K562 (cell line): ENCODE measurements at regions not wholly inside any gene's neighbourhood (a gene's known extent, or its start where the extent isn't known, plus 50 kb on each side); places are given as distances from the start of the nearest gene placed in this dataset.

ENCODE experiments used
- ATF3 ChIP-seq, 2 experiments: fragments of 450-650 bp in 1 of 2; sonication (generic) in 1 of 2; formaldehyde crosslinking in 1 of 2; IDR thresholded peaks in 1 of 2; conservative IDR thresholded peaks in 1 of 2; 2 replicates each; pipeline versions ENCODE4 v1.6.1 to v1.8.1; 2016 to 2023; ENCODE audit warnings: mild to moderate bottlenecking in 2 of 2, moderate library complexity in 2 of 2, inconsistent platforms in 1 of 2, missing genetic modification reagents in 1 of 2
- CHD7 ChIP-seq: fragments of 200-600 bp; sonication (generic); IDR thresholded peaks from one replicate; pipeline ENCODE4 v1.6.1; 2012; ENCODE audit warnings: mild to moderate bottlenecking, low read depth, low read length, inconsistent platforms
- ELF1 ChIP-seq: fragments of 200-800 bp; sonication (Bioruptor generic); IDR thresholded peaks from 2 replicates; pipeline ENCODE4 v1.6.1; 2016; ENCODE audit warnings: missing genetic modification characterization, missing compliant biosample characterization
- ETV6 ChIP-seq, 3 experiments: fragments of 150-350 bp in 1 of 3; sonication (generic) in 1 of 3; formaldehyde crosslinking in 1 of 3; IDR thresholded peaks; 2 replicates each; pipeline versions ENCODE4 v1.6.1 to v1.8.0; 2014 to 2022; ENCODE audit warnings: borderline replicate concordance in 2 of 3, low read depth in 2 of 3, antibody characterized with exemption in 1 of 3, low read length in 1 of 3, mild to moderate bottlenecking in 1 of 3, missing genetic modification reagents in 1 of 3
- NONO ChIP-seq, 2 experiments: fragments of 200-400 bp in 1 of 2; fragments of 450-650 bp in 1 of 2; formaldehyde crosslinking in 1 of 2; IDR thresholded peaks; 2 replicates each; pipeline ENCODE4 v1.6.1; 2017; ENCODE audit warnings: low read depth in 2 of 2, mild to moderate bottlenecking in 2 of 2, moderate library complexity in 2 of 2, low read length in 1 of 2
- STAT6 ChIP-seq: sonication (generic); formaldehyde crosslinking; IDR thresholded peaks from 2 replicates; pipeline ENCODE4 v1.8.1; 2023; ENCODE audit warnings: mild to moderate bottlenecking, missing genetic modification reagents
- TAF1 ChIP-seq: IDR thresholded peaks from 2 replicates; pipeline ENCODE4 v1.6.1; 2011; ENCODE audit warnings: mild to moderate bottlenecking, low read length, moderate library complexity; ENCODE audit not compliant: insufficient read depth, control insufficient read depth, severe bottlenecking; ENCODE audit errors: extremely low read depth
- ZNF232 ChIP-seq: sonication (generic); formaldehyde crosslinking; IDR thresholded peaks from 2 replicates; pipeline ENCODE4 v1.8.0; 2022; ENCODE audit warnings: mild to moderate bottlenecking, missing genetic modification reagents
- ZNF507 ChIP-seq: conservative IDR thresholded peaks from 2 replicates; pipeline ENCODE4 v1.6.1; 2017; ENCODE audit warnings: missing genetic modification characterization, missing compliant biosample characterization
- ZNF830 ChIP-seq: fragments of 250-450 bp; sonication (Bioruptor Pico); IDR thresholded peaks from 2 replicates; pipeline ENCODE4 v1.5.0; 2021; ENCODE audit warnings: mild to moderate bottlenecking

- no peak for TF ChIP-seq CHD7
- TF ChIP-seq ZNF507 (tag): no peak
- no peak for TF ChIP-seq STAT6 (CRISPR knock-in tag)
- TF ChIP-seq TAF1: no peak
- no peak for TF ChIP-seq NONO (IDR thresholded peaks at IDR 0.05; ENCODE audit: low read depth in 2 of 2, low read length in 1 of 2)
- no peak for TF ChIP-seq ETV6 (IDR thresholded peaks at IDR 0.05; ENCODE audit: borderline replicate concordance in 1 of 2, low read depth in 2 of 2, low read length in 1 of 2)
- TF ChIP-seq ETV6 (CRISPR knock-in tag; IDR thresholded peaks at IDR 0.05; ENCODE audit: borderline replicate concordance): no peak
- TF ChIP-seq ZNF830 (CRISPR knock-in tag): no peak
- no peak; the same call in 1 of the 2 replicates for TF ChIP-seq ELF1 (tag)
- TF ChIP-seq ZNF232 (CRISPR knock-in tag): no peak
- peak; percentile 94 for TF ChIP-seq ATF3 (IDR thresholded peaks at IDR 0.05)
- no peak for TF ChIP-seq ATF3 (CRISPR knock-in tag; conservative IDR thresholded peaks at IDR 0.05)
Measured at GRCh38 chr10:89086801-89087521, 96.4 kb downstream of the FAS start (continued).
